Stimulated activated CD8-positive, alpha-beta memory T cell treated with anti-CD3 and anti-CD28 coated beads, Interleukin-2, amount 100 ng/mL, for 48 hours (primary cell): ENCODE measurements at regions not wholly inside any gene's neighbourhood (a gene's known extent, or its start where the extent isn't known, plus 50 kb on each side); places are given as distances from the start of the nearest gene placed in this dataset.
"Not testable (repeated sequence)": the region's sequence is repeated elsewhere in the genome, so short reads cannot be mapped to it uniquely, and the experiment has no call there.

Source experiments
- DNase-seq, 2 donors: peaks; one replicate each; pipeline ENCODE4 v3.0.0-alpha.2; 2020; ENCODE audit warnings: low read depth in 2 of 2

GRCh38 chr16:5768445-5768844 lies 670.9 kb upstream of the EEF2KMT start:
- no peak for DNase-seq

GRCh38 chr16:5763176-5763575 lies 665.6 kb upstream of the EEF2KMT start:
- no peak for DNase-seq

- DNase-seq, result no peak
Observed at GRCh38 chr16:5762362-5762761, 664.8 kb upstream of the EEF2KMT start.

- DNase-seq, result no peak
Observed at GRCh38 chr16:5761592-5761991, 664.0 kb upstream of the EEF2KMT start.

GRCh38 chr16:5758281-5758680 lies 660.7 kb upstream of the EEF2KMT start:
- DNase-seq, result no peak

- DNase-seq, result no peak
Observed at GRCh38 chr16:5756969-5757368, 659.4 kb upstream of the EEF2KMT start.

GRCh38 chr16:5753381-5753780 lies 655.8 kb upstream of the EEF2KMT start:
- no peak for DNase-seq

- DNase-seq, result no peak
Observed at GRCh38 chr16:5751216-5751615, 653.6 kb upstream of the EEF2KMT start.

GRCh38 chr16:5750439-5750838 lies 652.8 kb upstream of the EEF2KMT start:
- not testable (repeated sequence) for DNase-seq

- no peak for DNase-seq
Observed at GRCh38 chr16:5738586-5738985, 641.0 kb upstream of the EEF2KMT start.

GRCh38 chr16:5736209-5736930 lies 638.8 kb upstream of the EEF2KMT start:
- no peak for DNase-seq

- DNase-seq, result no peak
Observed at GRCh38 chr16:5735444-5735843, 637.8 kb upstream of the EEF2KMT start.

- DNase-seq, result no peak
Observed at GRCh38 chr16:5730783-5731182, 633.2 kb upstream of the EEF2KMT start.

GRCh38 chr16:5722116-5722619 lies 624.6 kb upstream of the EEF2KMT start:
- DNase-seq, result no peak

GRCh38 chr16:5715155-5715554 lies 617.6 kb upstream of the EEF2KMT start:
- no peak for DNase-seq

- no peak for DNase-seq
Observed at GRCh38 chr16:5709889-5710288, 612.3 kb upstream of the EEF2KMT start.

- DNase-seq, result no peak
Observed at GRCh38 chr16:5706211-5706610, 608.6 kb upstream of the EEF2KMT start.

GRCh38 chr16:5704271-5704670 lies 606.7 kb upstream of the EEF2KMT start:
- DNase-seq, result no peak

- no peak for DNase-seq
Observed at GRCh38 chr16:5693426-5693825, 595.8 kb upstream of the EEF2KMT start.

GRCh38 chr16:5681966-5682365 lies 584.4 kb upstream of the EEF2KMT start:
- no peak for DNase-seq

- DNase-seq, result no peak
Observed at GRCh38 chr16:5678371-5678770, 580.8 kb upstream of the EEF2KMT start.

- DNase-seq, result no peak
Observed at GRCh38 chr16:5671421-5671820, 573.8 kb upstream of the EEF2KMT start.

GRCh38 chr16:5670198-5670597 lies 572.6 kb upstream of the EEF2KMT start:
- DNase-seq, result no peak

GRCh38 chr16:5668553-5668952 lies 571.0 kb upstream of the EEF2KMT start:
- DNase-seq, result no peak
